GM12872 (cell line): ENCODE measurements at regions not wholly inside any gene's neighbourhood (a gene's known extent, or its start where the extent isn't known, plus 50 kb on each side); places are given as distances from the start of the nearest gene placed in this dataset.

Experiments
- CTCF ChIP-seq: IDR thresholded peaks from 3 replicates; pipeline ENCODE4 v1.5.1; 2011; ENCODE audit warnings: low read depth, mild to moderate bottlenecking, low read length, moderate library complexity; ENCODE audit not compliant: insufficient read depth

- TF ChIP-seq CTCF: no peak
Measured at GRCh38 chr11:25529572-25529971, 802.4 kb upstream of the ANO3 start.

- no peak for TF ChIP-seq CTCF
Measured at GRCh38 chr11:25535467-25536272, 796.3 kb upstream of the ANO3 start.

GRCh38 chr11:25536289-25536688 lies 795.6 kb upstream of the ANO3 start:
- TF ChIP-seq CTCF: no peak

GRCh38 chr11:25537393-25537792 lies 794.5 kb upstream of the ANO3 start:
- TF ChIP-seq CTCF: no peak

- no peak for TF ChIP-seq CTCF
Measured at GRCh38 chr11:25547292-25547691, 784.6 kb upstream of the ANO3 start.

- no peak for TF ChIP-seq CTCF
Measured at GRCh38 chr11:25562417-25562816, 769.5 kb upstream of the ANO3 start.

GRCh38 chr11:25565846-25566245 lies 766.1 kb upstream of the ANO3 start:
- no peak for TF ChIP-seq CTCF
